ENCODE measurements at regions not wholly inside any gene's neighbourhood (a gene's known extent, or its start where the extent isn't known, plus 50 kb on each side); places are given as distances from the start of the nearest gene placed in this dataset.

- TF ChIP-seq EZH2 (IDR thresholded peaks at IDR 0.05; ENCODE audit: insufficient read depth, poor library complexity, severe bottlenecking) (no peak), EZH2phosphoT487 (IDR thresholded peaks at IDR 0.05; ENCODE audit: insufficient read depth, low read depth) (no peak)
These were observed 61.5 kb downstream of the TBXT start for GRCh38 chr6:166106076-166106686.
